ENCODE measurements at regions not wholly inside any gene's neighbourhood (a gene's known extent, or its start where the extent isn't known, plus 50 kb on each side); places are given as distances from the start of the nearest gene placed in this dataset.

DNA sequence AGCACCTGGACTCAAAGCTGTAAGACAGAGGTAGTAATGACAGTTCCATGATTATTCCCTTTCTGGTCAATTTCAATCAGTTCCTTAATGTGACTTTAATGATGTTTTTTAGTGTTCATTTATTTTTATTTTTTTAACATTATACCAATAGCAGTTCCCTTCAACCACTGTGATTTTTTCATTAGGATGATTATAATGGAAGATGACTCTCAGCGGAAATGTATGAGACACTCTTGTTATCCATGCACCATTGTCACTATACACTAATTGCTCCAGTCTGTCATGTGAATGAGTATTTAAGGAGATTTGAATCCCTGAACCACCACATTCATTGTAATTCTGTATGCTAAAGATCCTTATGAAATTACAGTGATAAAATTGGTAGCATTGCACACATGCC lies 2102.3 kb upstream of the AGA start:
- H2AFZ ChIP-seq (ENCODE audit: control insufficient read depth, low read depth, low read length) = no peak overlapping the region
- ATAC-seq (no peak), FAIRE-seq (no peak), DNase-seq (ENCODE audit: low read depth, low spot score) (no peak)
- no peaks in the 10 kb centered on the region for H3K4me1 ChIP-seq (ENCODE audit: control insufficient read depth, insufficient read depth, low read length)
- no peak overlapping the region for H3K4me2 ChIP-seq (ENCODE audit: control insufficient read depth, insufficient read depth)
- H4K20me1 ChIP-seq (ENCODE audit: control insufficient read depth, insufficient read depth) = no peaks in the 10 kb centered on the region
- intact Hi-C loops (cut with micrococcal nuclease; ENCODE audit: unreplicated experiment) = no loop called here
- H3K9ac ChIP-seq (ENCODE audit: control insufficient read depth, insufficient read depth, low read length) = no peak overlapping the region
- CTCF ChIA-PET = no interaction called here
- in situ Hi-C loops (cut with MboI) = no loop called here
- H3K27me3 ChIP-seq (replicated peaks in 1 of 2; ENCODE audit: control insufficient read depth in 2 of 2, insufficient read depth in 2 of 2, low read length in 1 of 2) = no peaks in the 10 kb centered on the region
- WGBS (ENCODE audit: insufficient coverage, insufficient replicate concordance, low lambda C conversion rate, missing lambda C conversion rate) = 53% methylated on average over 1 of the region's 1 CpG
- H3K4me3 ChIP-seq = no peak overlapping the region
- H3K36me3 ChIP-seq (ENCODE audit: control insufficient read depth in 2 of 2, insufficient read depth in 2 of 2, low read length in 1 of 2) = no peaks in the 10 kb centered on the region
- TF ChIP-seq IKZF2 (IDR thresholded peaks at IDR 0.05) (no peak), STAT1 (conservative IDR thresholded peaks at IDR 0.05) (no peak), RELA (IDR thresholded peaks at IDR 0.05; ENCODE audit: borderline replicate concordance, partially characterized antibody) (no peak), CHD4 (IDR thresholded peaks at IDR 0.05) (no peak), NFYB (IDR thresholded peaks at IDR 0.05; ENCODE audit: insufficient read depth, low read depth, low read length) (no peak), TBL1XR1 (IDR thresholded peaks at IDR 0.05; ENCODE audit: low read depth, low read length) (no peak), MXI1 (IDR thresholded peaks at IDR 0.05; ENCODE audit: low read depth, low read length) (no peak), JUNB (IDR thresholded peaks at IDR 0.05) (no peak), MEF2A (IDR thresholded peaks at IDR 0.05; ENCODE audit: insufficient read depth, low read depth, low read length) (no peak), HDAC6 (IDR thresholded peaks at IDR 0.05; ENCODE audit: unreplicated experiment) (no peak), CREB1 (IDR thresholded peaks at IDR 0.05; ENCODE audit: low read depth) (no peak), TCF7 (IDR thresholded peaks at IDR 0.05; ENCODE audit: borderline replicate concordance) (no peak), BACH1 (IDR thresholded peaks at IDR 0.05; ENCODE audit: borderline replicate concordance) (no peak), GABPA (IDR thresholded peaks at IDR 0.05; ENCODE audit: low read depth) (no peak)
- TF ChIP-seq, protein P1, sequence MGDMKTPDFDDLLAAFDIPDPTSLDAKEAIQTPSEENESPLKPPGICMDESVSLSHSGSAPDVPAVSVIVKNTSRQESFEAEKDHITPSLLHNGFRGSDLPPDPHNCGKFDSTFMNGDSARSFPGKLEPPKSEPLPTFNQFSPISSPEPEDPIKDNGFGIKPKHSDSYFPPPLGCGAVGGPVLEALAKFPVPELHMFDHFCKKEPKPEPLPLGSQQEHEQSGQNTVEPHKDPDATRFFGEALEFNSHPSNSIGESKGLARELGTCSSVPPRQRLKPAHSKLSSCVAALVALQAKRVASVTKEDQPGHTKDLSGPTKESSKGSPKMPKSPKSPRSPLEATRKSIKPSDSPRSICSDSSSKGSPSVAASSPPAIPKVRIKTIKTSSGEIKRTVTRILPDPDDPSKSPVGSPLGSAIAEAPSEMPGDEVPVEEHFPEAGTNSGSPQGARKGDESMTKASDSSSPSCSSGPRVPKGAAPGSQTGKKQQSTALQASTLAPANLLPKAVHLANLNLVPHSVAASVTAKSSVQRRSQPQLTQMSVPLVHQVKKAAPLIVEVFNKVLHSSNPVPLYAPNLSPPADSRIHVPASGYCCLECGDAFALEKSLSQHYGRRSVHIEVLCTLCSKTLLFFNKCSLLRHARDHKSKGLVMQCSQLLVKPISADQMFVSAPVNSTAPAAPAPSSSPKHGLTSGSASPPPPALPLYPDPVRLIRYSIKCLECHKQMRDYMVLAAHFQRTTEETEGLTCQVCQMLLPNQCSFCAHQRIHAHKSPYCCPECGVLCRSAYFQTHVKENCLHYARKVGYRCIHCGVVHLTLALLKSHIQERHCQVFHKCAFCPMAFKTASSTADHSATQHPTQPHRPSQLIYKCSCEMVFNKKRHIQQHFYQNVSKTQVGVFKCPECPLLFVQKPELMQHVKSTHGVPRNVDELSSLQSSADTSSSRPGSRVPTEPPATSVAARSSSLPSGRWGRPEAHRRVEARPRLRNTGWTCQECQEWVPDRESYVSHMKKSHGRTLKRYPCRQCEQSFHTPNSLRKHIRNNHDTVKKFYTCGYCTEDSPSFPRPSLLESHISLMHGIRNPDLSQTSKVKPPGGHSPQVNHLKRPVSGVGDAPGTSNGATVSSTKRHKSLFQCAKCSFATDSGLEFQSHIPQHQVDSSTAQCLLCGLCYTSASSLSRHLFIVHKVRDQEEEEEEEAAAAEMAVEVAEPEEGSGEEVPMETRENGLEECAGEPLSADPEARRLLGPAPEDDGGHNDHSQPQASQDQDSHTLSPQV (IDR thresholded peaks at IDR 0.05) = no peak
- TF ChIP-seq, protein P2, sequence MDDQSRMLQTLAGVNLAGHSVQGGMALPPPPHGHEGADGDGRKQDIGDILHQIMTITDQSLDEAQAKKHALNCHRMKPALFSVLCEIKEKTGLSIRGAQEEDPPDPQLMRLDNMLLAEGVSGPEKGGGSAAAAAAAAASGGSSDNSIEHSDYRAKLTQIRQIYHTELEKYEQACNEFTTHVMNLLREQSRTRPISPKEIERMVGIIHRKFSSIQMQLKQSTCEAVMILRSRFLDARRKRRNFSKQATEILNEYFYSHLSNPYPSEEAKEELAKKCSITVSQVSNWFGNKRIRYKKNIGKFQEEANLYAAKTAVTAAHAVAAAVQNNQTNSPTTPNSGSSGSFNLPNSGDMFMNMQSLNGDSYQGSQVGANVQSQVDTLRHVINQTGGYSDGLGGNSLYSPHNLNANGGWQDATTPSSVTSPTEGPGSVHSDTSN (IDR thresholded peaks at IDR 0.05; ENCODE audit: insufficient replicate concordance, low read depth, low read length) = no peak
- TF ChIP-seq, protein P3, sequence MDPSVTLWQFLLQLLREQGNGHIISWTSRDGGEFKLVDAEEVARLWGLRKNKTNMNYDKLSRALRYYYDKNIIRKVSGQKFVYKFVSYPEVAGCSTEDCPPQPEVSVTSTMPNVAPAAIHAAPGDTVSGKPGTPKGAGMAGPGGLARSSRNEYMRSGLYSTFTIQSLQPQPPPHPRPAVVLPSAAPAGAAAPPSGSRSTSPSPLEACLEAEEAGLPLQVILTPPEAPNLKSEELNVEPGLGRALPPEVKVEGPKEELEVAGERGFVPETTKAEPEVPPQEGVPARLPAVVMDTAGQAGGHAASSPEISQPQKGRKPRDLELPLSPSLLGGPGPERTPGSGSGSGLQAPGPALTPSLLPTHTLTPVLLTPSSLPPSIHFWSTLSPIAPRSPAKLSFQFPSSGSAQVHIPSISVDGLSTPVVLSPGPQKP (IDR thresholded peaks at IDR 0.05; ENCODE audit: low read depth, low read length) = no peak
- TF ChIP-seq, protein P4, sequence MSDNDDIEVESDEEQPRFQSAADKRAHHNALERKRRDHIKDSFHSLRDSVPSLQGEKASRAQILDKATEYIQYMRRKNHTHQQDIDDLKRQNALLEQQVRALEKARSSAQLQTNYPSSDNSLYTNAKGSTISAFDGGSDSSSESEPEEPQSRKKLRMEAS (IDR thresholded peaks at IDR 0.05; ENCODE audit: low read depth, low read length) = no peak
- no TSS peak for BruUV-seq (replicated peaks)
- SMC1A ChIA-PET (ENCODE audit: uncharacterized antibody, unreplicated experiment) = interaction anchor here (1.0 kb wide), 1 partner anchor 16 kb away, joined by 3 read pairs; no protein-coding TSS in a partner anchor
- RAD21 ChIA-PET (ENCODE audit: unreplicated experiment) = no interaction called here
- H3K27ac ChIP-seq (ENCODE audit: control insufficient read depth, insufficient read depth) = no peak overlapping the region
- no peaks in the 10 kb centered on the region for H3K79me2 ChIP-seq (ENCODE audit: control insufficient read depth, insufficient read depth, low read length)
- POLR2A ChIA-PET = interaction anchor here (0.5 kb wide), 1 partner anchor 163 kb away, joined by 4 read pairs; no protein-coding TSS in a partner anchor
- H3K9me3 ChIP-seq (replicated peaks; ENCODE audit: control insufficient read depth, insufficient read depth, low read length) = no peaks in the 10 kb centered on the region

Measured in GM12878 (cell line).